Hematopoietic multipotent progenitor cell treated with erythropoietin and hydrocortisone succinate and interleukin-3 and kit ligand, for 17 days (in vitro differentiated cells): ENCODE measurements at regions not wholly inside any gene's neighbourhood (a gene's known extent, or its start where the extent isn't known, plus 50 kb on each side); places are given as distances from the start of the nearest gene placed in this dataset.

Source experiments
- DNase-seq: peaks from one replicate; pipeline ENCODE4 v3.0.0-alpha.2; 2015; ENCODE audit warnings: low spot score

GRCh38 chr9:89770531-89771174 is 165.8 kb downstream of the GADD45G start:
- DNase-seq: no peak

- DNase-seq: no peak
Observed at GRCh38 chr9:89771205-89771604, 166.4 kb downstream of the GADD45G start.

DNA sequence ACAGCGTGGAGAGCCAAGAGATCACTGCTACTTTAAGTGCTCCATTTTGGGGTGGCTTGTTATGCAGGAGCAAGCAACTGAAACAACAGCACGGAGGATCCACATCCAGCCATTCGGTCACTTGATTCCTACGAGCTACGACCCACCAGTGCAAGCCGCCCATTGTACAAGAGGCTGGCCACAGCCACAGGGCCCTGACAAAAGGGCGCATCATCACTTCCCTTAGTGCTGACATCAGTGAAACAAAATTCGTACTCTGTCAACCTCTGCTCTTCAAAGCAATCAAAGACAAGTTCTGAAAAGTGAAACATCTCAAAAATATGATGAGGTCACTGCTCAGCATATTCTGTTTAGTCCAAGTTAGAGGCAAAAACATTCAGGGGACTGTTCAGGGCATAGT is 168.4 kb downstream of the GADD45G start:
- no peak for DNase-seq

GRCh38 chr9:89774858-89775370 is 170.1 kb downstream of the GADD45G start:
- no peak for DNase-seq

DNA sequence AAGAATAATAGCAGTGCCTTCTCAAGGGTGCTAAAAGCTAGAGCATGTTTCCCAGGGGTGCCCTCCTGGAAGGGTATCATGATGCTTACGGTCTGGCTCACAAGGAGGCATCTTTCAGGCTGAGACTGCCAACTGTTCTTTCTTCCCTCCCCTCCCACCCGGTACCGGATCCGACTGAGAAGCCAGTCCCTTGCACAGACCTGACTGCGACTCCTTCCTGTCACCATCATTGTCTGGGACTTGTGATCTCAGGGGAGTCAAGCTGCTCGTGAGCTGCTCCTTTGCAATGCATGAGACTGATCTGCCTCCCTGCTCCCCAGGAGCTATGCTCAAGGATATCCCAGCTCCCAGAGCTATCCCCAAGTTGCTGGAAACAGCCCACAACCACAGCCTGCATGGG is 170.8 kb downstream of the GADD45G start:
- DNase-seq: no peak

- DNase-seq: no peak
Observed at GRCh38 chr9:89776795-89777525, 172.1 kb downstream of the GADD45G start.

- DNase-seq: no peak
Observed at GRCh38 chr9:89777544-89777943, 172.7 kb downstream of the GADD45G start.

GRCh38 chr9:89778100-89779090 is 173.6 kb downstream of the GADD45G start:
- no peak for DNase-seq

GRCh38 chr9:89779405-89780203 is 174.8 kb downstream of the GADD45G start:
- no peak for DNase-seq

DNA sequence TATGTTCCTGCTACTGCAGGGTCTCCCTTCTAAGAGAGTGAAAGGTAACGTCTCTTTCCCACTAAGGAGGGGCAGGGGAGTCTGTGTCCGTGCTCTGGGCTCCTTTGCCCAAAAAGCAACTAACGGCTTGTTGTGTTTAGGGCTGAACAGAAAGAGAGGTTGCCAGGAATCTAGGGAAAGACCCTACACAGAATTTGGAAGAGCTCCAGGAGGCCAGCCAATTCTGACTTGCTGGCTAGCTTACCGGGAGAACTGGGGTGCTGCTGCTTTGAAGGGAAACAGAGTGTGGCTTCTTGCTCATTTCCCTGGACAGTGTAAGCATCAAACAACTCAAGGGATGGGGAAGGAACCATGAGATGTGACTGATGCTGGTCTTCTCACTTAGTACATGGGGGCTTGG is 176.1 kb downstream of the GADD45G start:
- no peak for DNase-seq

DNA sequence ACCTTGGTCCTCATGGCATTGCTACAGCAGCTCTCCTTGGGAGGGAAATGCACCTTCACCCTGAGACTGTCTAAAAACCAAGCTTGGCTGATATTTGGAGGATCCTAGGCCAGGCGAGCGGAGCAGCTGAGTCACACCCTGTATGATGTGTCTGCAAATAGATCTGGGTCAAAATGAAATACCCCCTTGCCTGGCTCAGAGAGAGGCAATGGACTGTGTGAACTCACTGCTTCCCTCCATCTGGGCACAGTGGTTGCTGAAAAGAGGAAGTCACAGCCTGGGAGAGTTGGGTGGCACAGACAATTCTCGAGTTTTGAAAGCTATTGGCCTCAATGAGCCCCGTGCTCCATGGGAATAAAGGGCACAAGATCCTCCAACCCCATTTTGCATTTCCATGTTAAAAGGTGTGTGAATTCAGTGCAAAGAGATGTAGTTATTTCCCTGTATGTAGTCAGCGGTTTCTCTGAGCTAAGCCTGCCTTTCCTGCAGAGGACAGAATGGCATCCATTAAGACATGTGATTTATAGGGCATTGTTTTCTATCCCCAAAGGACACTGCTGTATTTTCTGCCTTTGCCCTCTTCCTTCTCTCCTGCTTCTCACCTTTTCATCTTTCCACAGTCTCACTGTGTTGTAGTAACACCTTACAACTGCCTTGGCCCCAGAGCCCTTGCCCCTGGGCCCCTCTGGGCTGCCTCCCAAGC is 177.2 kb downstream of the GADD45G start:
- no peak for DNase-seq

- DNase-seq: no peak
Observed at GRCh38 chr9:89786655-89787054, 181.8 kb downstream of the GADD45G start.

DNA sequence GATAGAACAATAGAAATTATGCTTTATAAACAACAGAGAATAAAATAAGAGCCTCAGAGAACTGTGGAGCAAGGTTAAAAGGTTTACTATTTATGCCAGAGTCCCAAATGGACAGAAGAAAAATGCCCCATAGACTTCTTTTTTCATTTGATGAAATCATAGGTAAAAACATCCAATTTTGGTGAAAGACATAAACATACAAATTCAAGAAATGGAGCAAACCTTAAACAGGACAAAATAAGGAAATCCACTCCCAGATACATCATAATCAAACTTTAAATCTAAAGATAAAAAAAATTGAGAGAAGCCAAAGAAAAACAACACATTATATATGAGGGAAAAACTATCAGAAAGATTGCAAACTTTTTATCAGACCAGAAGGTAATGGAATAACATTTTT is 182.8 kb downstream of the GADD45G start:
- DNase-seq: no peak

DNA sequence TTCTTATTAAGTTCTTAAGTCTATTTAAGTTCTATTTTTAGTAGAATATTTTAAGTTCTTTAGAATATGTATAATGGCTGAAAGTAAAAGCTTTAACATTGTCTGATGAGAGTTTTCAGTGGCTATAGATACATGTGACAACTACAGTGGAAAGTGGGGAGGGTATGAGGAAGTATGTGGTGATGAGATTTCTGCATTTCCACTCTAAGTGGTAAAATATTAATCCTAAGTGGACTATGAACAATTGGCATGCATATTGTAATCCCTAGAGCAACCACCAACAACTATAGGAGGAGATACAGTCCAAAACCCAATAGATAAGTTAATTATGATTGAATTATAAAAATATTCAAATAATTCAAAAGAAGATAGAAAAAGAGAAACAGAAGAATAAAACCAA is 183.6 kb downstream of the GADD45G start:
- DNase-seq: no peak

DNA sequence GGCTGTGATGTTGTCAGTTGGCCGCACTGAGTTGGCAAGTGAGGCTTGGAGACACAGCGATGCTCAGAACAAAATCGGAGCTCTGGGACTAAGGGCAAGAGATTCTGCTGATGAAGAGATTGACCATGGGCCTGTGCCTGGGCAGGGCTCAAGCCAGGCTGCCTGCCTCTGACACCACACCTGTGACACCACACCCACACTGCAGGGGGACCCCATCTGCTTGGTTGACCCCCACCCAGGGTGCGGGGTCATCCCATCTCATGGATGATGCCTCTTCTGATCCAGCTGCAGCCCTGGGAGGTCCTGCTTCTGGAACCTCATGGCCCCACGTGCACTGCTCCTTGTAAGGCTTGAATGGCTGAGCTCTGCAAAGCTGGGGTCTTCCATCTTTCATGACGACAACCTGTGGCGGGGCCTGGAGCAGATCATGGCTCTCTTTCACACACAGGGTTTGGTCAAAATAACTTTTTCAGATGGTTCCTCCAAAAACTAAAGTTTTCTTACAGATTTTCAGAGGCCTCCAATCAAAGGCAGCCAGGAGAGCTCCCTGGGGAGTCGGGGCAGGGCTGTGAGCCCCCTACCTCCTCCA is 185.2 kb downstream of the GADD45G start:
- DNase-seq: no peak

GRCh38 chr9:89790542-89791109 is 185.8 kb downstream of the GADD45G start:
- DNase-seq: no peak

DNA sequence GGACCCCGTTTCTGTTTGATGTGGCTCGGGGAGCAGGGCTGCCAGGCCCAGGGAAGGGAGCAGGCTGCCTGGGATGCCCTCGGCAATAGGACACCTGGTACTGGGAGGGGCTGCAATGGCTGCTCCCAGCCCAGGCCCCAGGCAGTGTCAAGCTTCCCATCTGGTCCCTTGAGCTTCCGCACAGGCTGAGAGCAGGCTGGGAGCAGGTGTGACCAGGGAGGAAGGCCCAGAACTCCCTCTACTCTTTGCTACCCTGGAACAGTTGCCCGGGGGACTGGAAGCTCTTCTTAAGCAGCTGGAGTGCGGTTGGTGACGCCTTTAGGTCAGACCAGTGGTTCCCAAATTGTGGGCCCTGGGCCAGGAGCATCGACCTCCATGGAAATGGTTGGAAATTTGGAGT is 186.9 kb downstream of the GADD45G start:
- DNase-seq: no peak

DNA sequence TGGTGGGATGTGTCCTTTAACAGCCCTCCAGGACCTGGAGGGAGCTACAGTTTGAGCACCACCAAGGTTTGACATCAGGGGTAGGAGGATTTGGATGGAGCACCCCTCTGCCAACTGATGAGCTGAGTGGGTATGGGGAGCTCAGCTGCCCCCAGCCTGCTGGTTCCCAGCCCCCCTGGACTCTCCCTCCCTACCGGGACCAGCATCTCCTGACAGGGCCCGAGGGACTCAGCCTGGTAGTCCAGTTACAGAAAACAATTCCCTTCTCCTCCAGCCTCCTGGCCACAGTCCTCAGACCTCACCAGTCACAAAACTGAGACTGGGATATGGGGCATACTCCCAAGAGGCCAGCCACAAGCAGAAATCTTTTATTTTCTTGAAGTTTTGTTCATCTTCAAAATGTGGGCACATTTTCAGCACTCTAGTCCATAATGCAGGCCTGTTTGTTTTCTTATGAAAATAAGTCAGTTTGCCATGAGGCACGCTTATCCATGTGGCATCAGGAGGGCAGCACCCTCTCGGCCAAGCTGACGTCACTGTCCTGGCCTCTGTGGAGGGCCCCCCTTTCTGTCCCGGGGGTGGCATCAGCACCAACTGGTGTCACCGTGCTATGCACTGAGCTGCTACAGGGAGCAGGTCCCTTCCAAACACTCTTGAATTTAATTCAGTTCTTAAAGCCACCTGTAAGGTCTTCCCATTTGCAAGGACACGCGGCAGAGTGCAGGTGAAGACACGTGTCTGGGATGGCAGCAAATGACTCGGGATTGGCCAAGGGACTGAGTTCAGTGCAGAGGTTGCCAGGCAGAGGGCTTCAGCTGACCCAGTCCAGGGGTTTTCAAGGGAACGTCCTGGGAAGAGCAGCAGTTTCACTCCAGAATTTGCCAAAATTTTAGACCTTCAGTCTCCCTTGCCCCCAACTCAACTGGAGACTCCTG is 187.6 kb downstream of the GADD45G start:
- no peak for DNase-seq

DNA sequence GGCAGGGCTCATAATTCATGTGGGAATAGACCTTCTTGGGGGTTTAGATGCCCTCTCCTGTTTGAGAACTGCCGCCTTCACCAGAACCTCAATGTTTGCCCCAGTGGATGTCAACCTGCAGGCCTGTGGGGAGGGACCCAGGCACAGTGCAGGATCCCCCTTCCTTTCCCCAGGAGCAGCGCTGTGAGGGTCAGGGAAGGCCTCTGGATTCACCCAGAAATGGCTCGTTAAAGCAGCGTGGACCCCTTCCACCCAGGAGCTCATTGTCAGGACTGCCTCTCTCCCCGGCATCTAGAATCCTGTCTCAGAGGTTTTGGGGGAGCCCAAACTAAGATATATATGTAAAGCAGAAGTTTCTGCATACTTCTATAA is 188.3 kb downstream of the GADD45G start:
- DNase-seq: no peak
